GM13976 (cell line): ENCODE measurements at regions not wholly inside any gene's neighbourhood (a gene's known extent, or its start where the extent isn't known, plus 50 kb on each side); places are given as distances from the start of the nearest gene placed in this dataset.
"Not testable (repeated sequence)": the region's sequence is repeated elsewhere in the genome, so short reads cannot be mapped to it uniquely, and the experiment has no call there.

Experiments used
- DNase-seq: peaks from one replicate; pipeline ENCODE4 v3.0.0; 2012; ENCODE audit warnings: low spot score
- CTCF ChIP-seq: IDR thresholded peaks from 2 replicates; pipeline ENCODE4 v1.5.1; 2012; ENCODE audit warnings: borderline replicate concordance, mild to moderate bottlenecking; ENCODE audit not compliant: insufficient read depth; ENCODE audit errors: extremely low read depth, missing control alignments, control extremely low read depth
- in situ Hi-C: fragments of 300-500 bp; cut with MboI; formaldehyde crosslinking; loops from one replicate; pipeline ENCODE4 v1.12.0; 2022; ENCODE audit warnings: low sequenced_read_pairs, mixed read lengths, inconsistent platforms; ENCODE audit not compliant: unreplicated experiment

DNA sequence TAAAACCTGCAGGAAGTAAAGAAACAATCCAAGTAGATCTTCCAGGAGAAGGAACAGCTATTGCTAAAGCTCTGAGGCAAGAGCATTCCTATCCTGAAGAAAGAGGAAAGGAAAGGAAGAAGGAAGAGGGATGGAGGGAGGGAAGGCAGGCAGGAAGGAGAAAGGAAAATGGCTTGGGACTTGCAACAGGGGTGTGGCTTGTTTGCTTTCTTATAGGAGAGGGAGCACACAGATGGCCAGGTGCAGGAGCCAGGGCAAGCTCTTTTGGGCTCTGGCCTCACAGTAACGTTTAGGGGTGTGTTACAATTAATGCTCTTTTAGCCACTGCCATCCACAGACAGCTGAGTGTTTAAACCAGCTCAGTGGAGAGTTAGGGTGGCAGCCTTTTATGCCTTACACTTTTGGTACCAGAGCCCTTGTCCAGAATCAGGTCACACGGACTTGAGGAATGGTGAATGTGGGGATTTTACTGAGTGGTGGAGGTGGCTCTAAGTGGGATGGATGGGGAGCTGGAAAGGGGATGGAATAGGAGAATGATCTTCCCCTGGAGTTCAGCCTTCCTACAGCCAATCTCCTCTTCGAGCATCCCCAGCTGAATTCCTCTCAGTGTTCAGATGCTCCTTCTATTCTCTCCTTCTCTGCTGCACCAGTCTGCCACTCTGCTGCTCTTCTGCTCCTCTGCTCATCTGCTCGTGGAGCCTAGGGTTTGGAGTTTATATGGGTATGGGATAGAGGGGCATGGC, 108.7 kb upstream of the SLC39A10 start:
- no peak for DNase-seq
- no peak for TF ChIP-seq CTCF
- in situ Hi-C loops: no loop called here

- in situ Hi-C loops, DNase-seq: not testable (repeated sequence)
Measured at GRCh38 chr2:195547268-195547840, 109.7 kb upstream of the SLC39A10 start.

DNA sequence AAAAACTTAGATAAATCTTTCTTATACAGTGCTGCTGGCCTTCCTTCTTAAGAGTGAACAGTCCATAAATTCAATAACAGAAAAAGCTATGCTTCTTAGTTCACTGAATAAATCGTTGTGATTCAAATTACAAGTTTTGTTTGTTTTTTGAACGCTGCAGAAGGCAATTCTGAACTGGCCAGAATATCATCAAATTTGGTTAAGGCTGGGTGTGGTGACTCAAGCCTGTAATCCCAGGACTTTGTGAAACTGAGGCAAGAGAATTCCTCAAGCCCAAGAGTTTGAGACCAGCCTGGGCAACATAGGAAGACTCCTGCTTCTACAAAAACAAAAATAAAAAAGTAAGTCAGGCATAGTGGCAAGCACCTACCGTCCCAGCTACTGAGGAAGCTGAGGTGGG, 111.2 kb upstream of the SLC39A10 start:
- no peak for DNase-seq
- in situ Hi-C loops: no loop called here
- TF ChIP-seq CTCF: no peak

GRCh38 chr2:195543902-195544894, 112.8 kb upstream of the SLC39A10 start:
- no peak for DNase-seq
- in situ Hi-C loops: no loop called here
- no peak for TF ChIP-seq CTCF

DNA sequence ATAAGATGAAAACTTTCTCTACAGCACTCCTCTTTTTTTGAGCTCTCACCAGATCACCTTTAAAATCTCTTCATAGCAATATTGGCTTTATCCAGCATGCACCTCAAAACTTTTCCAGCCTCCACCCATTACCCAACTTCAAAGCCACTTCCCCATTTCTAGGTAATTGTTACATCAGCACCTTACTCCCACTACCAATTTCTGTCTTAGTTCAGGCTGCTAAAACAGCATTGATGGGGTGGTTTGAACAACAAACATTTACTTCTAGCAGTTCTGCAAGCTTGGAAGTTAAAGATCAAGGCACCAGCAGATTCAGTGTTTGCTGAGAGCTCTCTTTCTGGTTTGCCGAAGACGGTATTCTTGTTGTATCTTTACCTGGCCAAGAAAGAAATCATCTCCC, 114.0 kb upstream of the SLC39A10 start:
- TF ChIP-seq CTCF: no peak
- in situ Hi-C loops: no loop called here

DNA sequence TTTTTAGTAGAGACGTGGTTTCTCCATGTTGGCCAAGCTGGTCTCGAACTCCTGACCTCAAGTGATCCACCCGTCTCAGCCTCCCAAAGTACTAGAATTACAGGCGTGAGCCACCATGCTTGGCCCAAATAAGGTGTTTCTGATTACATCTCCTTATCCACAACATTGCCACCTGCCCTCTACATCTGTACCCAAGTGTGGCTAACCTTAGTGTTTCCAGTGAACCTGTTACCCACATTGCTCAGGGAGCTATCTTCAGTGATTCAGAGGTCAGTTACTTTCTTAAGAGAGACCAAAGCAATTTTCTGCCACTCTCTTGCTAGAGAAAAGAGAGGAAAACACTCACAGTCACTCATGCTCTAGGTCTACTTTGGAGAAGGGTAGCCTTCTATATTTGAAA, 115.0 kb upstream of the SLC39A10 start:
- in situ Hi-C loops: no loop called here
- TF ChIP-seq CTCF: no peak
- DNase-seq: no peak

More for the DNA sequence above, 114.0 kb upstream of the SLC39A10 start:
- no peak for DNase-seq

DNA sequence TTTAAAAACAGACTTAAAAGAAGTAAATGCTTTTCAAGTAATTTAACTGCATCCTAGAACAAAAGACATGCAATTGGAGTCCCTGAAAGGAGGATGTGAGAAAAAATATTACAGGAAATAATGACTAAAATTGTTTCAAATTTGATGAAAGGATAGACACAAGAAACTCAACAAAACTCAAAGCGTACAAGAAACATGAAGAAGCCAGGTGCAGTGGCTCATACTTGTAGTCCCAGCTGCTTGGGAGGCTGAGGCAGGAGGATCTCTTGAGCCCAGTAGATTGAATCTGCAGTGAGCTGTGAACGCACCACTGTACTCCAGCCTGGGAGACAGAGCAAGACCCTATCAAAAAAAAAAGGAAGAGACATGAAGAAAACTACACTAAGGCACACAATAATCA, 118.1 kb upstream of the SLC39A10 start:
- in situ Hi-C loops: no loop called here
- TF ChIP-seq CTCF: no peak
- DNase-seq: no peak
